HG03558 (cell line): ENCODE measurements at regions not wholly inside any gene's neighbourhood (a gene's known extent, or its start where the extent isn't known, plus 50 kb on each side); places are given as distances from the start of the nearest gene placed in this dataset.

Experiments used
- ATAC-seq: cut with Tn5 transposase; IDR thresholded peaks from one replicate; pipeline ENCODE4 v1.9.1; 2021; ENCODE audit warnings: moderate number of reproducible peaks; ENCODE audit not compliant: unreplicated experiment; ENCODE audit errors: extremely low read depth

DNA sequence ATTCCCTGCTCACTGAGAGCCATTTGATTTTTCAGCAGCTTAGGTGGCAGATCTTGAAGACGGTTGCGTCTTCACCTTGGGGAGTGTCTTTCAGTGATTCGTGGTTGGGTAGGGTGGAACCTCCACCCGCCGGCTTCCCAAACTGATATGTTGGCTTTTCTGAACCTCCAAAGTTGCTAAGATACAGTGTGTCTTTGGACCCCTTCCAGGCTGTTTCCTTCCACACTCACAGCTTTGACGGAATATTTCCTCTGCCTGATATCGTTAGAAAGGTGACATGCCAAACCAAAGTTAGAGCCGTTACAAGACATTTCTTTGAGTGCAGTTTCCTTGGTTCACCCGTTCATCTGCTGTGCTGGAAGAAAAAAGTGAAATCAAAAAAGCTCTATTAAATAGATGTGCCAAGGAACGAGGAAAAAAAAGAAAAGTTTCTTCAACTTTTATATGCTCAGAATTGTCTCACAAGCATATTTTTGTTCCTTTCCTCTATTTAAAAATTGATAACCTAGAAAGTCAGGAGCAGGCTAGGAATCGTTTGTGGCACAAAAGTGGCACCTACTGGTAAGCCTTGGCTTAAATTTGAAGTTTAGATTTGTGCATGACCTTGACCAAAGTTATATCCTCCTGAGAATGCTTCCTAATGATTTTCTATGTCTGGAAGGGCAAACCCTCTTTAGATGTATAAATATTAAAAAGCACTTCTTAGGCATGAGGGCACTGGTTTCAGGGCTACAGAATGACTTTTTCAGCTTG lies 270.7 kb upstream of the WWC1 start:
- ATAC-seq = no peak

DNA sequence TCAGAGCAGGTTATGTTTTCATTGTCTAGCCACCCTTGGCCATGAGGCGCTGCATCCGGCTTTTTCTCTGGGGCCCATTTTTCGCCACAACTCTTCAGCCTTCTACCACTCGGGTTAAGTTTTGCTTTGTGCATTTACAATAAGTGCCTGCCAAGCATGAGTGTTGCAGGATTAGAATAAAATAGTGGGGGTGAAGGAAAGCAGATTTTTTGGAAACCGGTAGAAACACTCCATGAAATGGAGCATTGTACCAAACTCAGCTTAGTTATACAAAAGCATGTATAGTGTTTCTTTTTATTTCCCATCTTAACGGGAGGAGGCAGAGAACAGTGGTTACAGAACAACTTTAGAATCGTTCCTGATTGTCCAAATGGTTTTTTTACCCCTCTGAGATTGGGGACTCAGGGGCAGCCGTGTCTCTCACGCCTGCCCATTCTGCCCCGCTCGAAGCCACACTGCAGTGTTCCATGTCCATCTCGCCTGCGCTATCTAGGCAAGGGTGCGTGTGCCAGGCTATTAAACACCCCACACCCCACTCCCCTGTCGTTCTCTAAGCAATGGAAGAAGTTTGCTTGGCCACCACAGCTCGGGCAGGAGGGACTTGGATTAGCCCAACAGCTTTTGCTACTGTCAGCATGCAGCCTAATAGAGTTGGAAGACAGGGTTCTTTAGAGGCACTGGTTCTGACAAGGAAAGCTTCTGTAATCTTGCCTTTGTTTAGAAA lies 268.8 kb upstream of the WWC1 start:
- no peak for ATAC-seq

DNA sequence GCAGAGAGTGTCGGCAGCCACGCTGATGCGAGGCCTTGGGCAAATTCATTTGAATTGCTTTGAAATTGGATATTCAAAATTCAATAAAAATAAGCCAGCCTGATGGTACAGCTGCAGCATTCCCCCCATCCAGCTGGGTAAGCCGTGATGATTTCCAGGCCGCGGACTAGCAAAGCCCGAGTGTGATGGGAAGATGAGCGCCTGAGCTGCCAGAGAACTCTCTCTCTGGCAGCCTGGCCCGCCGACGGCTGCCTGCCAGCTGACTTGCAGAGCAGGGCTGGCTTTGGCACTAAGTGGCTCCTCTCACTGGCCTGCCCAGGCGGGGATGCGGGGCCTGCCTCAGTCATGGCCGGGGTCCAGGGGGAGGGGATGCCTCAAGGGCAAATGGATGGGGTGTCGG lies 268.3 kb upstream of the WWC1 start:
- no peak for ATAC-seq

DNA sequence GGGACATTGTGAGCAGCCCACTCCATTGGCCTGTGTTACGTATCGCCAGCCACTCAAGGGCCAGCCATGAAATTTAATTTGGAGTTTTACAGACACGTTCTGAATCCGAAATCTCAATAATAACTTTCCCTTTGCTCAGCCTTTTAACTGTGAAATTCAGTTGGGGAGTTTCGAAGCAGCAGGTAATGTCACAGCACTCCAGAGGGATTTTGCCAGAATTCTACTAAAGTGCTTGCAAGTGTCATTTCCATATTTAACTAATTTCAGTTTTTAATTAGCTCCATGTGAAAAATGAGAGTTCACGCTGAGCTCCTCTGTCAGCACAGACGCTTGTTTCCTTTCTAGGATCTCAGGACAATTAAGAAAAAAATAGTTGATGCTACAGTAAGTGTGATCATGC lies 267.1 kb upstream of the WWC1 start:
- no peak for ATAC-seq

DNA sequence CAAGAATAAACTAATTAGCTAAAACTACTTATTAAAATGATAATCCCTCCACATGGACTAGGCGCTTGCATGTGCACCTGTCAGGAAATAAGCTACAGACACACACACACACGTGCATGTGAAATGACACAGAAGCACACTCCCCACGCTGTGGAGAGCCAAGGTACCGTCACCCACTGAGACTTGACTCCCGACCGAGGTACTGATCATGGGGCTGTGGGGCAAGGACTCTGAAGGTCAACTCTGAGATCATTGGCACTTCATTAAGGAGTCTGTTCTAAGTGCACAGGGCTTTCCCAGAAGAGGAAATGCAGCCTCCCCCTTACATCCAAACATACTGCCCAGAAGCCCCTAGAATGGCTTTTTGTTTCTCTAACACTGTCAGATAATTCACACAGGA lies 264.4 kb upstream of the WWC1 start:
- no peak for ATAC-seq

DNA sequence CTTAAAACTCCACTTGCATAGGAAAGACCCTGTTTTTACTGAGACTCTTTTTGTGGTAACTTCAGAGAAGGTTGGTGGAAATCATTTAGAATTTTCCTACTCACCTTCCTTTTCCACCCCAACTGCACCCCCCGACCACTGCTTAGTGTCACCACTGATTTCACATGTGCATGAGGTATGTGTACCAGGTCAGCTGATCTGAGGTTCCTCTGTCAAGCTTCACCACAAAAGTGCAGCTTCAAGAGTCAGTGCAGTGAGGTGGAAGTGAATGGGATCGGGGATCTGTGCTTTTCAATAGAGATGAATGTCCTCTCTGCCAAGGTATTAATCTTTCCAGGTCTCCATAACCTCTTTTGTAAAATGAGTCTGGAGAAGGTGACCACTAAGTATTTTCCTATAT lies 260.5 kb upstream of the WWC1 start:
- no peak for ATAC-seq

DNA sequence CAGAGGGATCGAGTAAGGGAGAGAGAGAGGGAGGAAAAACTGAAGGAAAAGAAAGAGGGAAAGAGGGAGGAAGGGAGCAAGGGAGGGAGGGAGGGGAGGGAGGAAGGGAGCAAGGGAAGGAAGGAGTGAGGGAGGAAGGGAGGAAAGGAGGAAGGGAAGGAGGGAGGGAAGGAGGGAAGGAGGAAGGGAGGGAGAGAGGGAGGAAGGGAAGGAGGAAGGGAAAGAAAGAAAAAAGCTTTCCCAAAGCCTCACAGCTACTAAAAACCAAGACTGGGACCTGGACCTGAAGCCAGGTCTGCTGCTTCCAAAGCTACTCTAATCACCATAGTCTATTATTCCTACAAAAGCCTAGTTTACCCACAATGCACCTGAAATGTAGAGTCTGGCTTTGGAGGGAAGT lies 259.8 kb upstream of the WWC1 start:
- no peak for ATAC-seq

DNA sequence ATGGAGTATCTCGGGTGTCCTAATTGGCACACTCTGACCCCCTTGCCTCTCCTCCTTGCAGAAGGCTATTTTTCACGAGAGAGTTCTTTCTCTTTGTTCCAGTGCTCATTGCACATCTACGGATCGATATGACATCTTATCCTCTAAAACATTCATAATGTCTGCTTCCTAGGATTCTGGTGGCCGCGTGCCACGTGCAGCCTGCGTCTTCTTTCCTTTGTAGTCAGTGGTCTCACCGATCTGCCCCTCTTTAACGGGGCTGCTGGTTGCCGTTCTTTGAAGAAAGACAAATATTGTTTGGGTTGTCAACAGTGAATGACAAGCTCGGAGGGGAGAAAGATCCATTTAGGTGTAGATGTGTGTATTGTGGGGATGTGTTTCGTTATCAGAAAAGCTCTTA lies 252.4 kb upstream of the WWC1 start:
- no peak for ATAC-seq

DNA sequence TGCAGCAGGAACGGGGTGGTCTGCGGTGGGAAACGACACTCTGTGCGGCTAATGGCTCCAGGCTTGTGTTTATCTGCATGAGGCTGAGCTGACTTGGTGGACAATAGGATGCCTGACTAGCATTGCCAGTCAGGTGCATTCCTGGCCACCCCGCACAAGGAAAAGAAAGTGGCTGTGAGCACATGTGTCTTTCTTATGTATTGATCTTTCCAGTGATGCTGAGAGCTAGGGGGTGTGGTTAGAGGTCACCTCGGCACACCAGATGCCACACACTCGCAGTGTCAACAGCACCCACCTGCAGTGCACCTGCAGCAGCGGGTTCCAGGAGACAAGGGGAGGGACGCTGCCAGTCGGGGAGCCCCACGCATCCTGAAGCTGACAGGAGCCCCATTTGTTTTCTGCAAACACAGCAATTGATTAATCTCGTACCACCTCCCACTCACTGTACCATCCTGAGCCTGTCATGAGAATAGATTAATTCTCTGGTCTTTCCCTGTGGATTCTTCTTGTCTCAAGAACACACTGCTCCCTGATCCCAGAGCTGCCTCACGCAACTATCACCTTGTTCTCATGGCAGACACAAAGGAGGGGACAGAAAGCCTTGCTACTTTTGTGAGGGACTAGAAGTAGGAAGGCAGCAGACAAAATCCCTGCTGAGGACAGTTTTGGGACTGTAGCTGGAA lies 251.7 kb upstream of the WWC1 start:
- no peak for ATAC-seq

DNA sequence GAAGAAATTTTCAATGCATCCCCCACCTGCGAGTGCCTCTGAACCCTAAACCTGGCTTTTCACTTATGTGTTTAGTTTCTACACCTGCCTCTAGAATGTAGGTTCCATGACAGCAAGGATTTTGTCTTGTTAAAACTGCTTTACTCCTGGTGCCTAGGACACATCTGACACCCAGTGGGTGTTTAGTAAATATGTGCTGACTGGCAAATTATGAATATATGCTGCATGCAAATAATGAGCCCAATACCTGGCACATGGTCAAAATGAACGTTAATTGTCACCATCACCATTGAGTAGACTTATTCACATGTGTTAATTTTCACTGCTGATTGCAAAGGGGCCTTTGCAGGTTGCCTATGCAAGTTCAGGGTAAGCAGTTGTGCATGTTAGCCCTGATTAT lies 249.9 kb upstream of the WWC1 start:
- ATAC-seq = no peak

DNA sequence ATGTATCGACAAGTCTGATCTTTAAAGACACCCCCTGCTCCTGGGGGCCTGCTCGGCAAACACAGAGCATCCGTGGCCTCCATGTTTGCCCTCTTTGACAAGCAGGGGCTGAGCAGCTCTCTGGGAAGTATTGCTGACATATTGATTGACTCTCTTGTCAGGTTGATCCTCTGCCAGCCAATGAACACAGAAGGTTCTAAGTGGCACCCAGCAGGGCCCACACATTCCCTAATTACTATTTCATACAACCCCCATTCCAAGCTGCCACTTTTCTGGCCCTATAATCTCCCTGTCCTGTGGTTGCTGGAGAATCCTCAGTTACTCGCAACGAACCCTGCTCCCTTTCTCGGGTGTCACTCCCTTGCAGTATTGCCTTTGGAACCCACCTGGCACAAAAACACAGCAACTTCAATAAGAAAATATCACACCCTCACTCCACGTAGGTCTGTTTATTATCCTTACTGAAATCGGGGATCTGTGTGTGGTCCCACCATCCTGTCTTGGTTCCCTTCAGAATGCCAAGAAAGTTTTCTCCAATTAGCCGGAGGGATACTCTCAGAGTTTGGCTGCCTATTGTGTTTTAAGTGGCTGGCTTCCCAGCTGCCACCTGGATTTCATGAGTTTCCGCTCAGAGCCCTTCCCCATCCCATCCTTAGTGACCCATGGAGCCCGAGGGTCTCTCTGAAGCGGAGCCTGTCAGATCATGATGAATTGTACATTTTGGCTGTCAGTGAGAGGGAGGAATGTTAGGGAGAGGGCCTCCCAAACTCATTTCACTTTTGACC lies 249.0 kb upstream of the WWC1 start:
- ATAC-seq = no peak

DNA sequence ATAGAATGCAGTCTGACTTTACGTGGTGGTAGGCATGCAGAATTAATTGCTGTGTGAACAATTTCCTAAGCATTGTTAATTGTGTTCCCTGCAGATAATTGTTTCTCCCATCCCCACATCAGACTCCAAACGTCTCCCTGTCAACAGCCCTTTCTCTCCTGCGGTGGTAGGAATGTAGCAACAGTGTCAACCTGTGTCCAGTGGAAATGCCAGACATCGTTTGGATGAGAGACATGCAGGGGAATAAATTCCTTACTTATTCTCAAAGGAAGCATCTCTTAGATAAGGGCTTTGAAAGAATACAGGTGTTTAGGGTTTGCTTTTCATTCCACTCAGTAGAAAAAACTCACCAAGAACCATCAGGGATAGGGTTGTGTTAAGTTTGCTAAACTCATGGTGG lies 245.3 kb upstream of the WWC1 start:
- no peak for ATAC-seq

DNA sequence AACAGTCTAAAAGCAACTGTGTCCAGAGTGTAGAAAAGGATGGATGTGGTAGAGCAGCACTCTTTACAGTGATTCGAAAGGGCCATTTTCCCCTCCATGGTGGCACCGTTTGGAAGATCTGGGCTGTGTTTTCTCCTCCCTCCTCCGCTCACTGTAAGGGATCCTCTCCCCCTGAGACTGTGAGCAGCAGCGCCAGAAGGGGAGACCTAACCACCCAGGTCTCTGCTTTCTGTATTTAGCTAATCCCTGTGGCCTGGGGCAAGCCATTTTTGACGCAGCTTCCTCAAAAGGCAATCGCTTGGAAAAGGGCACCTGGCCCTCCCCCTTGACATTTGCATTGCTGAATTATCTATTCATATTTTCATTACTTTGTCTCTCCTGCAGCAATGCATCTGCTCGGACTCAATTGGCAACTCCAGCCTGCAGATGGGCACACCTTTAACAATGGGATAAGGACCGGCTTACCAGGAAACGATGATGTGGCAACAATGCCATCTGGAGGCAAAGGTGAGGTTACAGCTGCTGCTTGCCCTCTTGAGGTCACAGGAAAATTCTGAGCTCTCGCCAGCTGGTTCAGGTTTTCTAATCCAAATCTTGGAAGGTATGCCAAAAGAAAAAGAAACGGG lies 244.3 kb upstream of the WWC1 start:
- ATAC-seq = no peak

DNA sequence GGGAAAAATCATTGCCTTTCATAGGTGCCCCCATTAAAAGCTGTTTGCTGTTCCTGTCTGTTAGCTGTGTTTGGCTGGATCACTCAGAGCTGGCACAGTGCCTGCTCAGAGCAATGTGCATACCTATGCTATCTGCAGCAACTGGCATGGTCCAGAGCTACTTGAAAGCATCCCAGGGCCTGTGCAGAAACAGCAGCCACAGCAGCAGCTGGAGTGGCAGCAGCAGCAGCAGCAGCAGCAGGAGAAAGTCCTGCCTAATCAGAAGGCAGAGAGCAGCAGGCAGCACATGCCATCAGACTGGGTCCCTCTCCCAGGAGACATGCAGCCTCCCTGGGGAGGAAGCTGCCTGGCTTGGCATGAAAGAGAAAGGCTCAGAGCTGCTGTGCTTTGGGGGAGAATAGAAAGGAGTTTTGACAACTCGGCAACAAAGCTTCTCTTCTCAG lies 243.8 kb upstream of the WWC1 start:
- ATAC-seq = no peak

DNA sequence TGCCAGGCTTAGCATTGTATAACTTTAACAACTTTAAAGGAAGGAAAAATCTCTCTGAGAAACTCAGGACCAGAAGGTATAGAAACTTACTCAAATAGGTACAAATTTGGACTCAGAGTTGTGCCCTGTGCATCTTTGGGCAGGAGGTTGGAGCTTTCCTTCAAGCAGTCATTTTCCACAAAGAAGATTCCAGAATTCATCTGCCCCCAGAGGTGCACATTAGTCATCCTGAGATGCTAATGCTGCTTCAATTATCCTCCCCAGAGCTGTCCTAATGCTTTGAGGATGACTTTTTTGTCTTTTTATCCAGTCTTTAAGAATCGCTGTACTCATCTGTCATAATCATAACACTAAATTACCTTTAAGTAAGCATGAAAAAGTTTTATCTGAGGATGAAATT lies 243.0 kb upstream of the WWC1 start:
- ATAC-seq = no peak

DNA sequence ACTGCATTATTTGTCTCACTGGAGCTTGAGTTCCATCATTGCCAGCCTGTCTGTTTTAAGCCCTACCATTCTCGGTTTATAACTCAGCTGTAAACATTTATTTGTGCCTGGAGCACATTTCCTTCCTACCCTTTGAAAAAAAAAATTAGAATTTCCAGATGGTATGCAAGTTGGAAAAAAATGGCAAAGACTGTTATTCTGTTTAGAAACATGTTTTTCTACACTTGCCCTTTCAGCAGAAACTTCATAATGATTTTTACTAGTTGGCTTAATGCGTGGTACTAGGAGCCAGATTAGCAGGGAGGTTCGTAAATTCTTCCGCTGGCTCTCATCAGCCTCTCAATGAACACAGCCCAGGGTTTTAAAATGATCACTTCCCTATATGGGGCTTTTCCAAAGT lies 238.8 kb upstream of the WWC1 start:
- no peak for ATAC-seq

DNA sequence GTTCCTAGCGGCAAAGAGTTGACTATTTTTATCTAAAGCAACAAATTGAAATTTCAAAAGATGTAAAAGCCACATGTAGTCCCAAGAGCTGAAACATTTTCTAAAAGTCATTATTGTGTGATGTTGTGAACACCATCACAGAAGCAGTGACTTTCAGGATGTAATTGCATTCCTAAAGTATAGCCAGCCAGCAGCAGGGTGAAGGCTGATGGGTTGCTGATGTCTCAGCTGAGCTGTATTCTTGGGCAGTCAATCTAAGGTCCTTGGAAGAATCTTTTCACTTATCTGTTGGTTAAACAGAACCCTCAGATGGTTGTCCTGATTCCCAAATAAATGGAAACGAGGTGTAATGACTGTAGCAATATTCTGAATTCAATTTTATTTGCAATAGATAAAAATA lies 237.4 kb upstream of the WWC1 start:
- no peak for ATAC-seq

DNA sequence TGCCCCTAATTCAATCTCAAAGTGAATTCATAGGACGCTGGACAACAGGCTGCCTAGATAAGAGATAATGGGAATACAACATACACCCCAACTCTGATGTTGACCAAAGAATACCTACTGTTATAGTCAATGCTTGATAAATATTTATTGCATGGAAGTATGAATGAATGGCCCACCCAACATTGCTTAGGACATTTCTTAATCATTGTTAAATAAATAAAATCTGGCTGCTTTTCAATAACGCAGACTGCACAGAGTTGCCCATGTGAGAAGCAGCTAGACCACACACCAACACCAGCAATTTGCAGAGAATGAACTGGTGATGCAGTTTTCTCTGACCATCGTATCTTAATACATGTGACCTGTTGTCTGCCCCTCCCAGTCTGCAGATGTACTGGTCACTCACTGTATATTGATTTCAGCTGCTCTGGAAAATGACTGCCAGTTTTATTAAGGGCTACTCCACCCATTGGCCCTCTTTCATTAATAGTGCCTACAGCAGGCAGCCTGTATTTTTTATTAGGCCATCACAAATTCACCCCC lies 236.2 kb upstream of the WWC1 start:
- no peak for ATAC-seq

DNA sequence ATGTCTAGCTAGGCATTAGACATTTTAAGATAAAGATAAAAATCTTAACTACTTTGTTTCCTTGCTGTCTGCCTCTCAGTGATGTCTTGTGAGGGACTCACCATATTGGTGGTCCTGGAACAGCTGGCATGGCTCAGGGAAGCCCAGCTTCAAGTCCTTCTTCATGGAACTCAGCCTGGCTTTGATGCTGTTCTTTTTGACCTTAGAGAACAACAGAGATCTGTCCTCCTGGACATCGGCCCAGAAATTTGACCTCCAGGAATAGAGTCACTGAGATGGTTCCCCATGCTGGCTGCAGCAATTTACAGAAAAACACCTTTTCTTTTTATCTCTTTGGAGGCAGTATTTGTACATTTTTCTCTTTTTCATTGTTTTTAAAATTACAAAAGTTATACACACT lies 235.5 kb upstream of the WWC1 start:
- no peak for ATAC-seq
